ENCODE measurements at regions not wholly inside any gene's neighbourhood (a gene's known extent, or its start where the extent isn't known, plus 50 kb on each side); places are given as distances from the start of the nearest gene placed in this dataset.
A peak's percentile ranks its signal among the peaks of the same experiment; 100 is the strongest.

GRCh38 chr2:154603682-154604081 is 94.8 kb upstream of the KCNJ3 start:
- TF ChIP-seq GATA1 (IDR thresholded peaks at IDR 0.05; ENCODE audit: low read depth, low read length) = no peak
- TF ChIP-seq POLR2A (IDR thresholded peaks at IDR 0.05; ENCODE audit: low read length) = no peak
- DNase-seq = no peak

GRCh38 chr2:154608438-154608837 is 90.1 kb upstream of the KCNJ3 start:
- no peak for TF ChIP-seq GATA1 (IDR thresholded peaks at IDR 0.05; ENCODE audit: low read depth, low read length)
- TF ChIP-seq POLR2A (IDR thresholded peaks at IDR 0.05; ENCODE audit: low read length) = no peak
- no peak for DNase-seq

- TF ChIP-seq POLR2A (IDR thresholded peaks at IDR 0.05; ENCODE audit: low read length) (no peak), GATA1 (IDR thresholded peaks at IDR 0.05; ENCODE audit: low read depth, low read length) (no peak)
- DNase-seq = no peak
Observed at GRCh38 chr2:154614906-154615305, 83.6 kb upstream of the KCNJ3 start.

GRCh38 chr2:154616659-154617058 is 81.8 kb upstream of the KCNJ3 start:
- DNase-seq = no peak
- TF ChIP-seq GATA1 (IDR thresholded peaks at IDR 0.05; ENCODE audit: low read depth, low read length) = no peak
- TF ChIP-seq POLR2A (IDR thresholded peaks at IDR 0.05; ENCODE audit: low read length) = no peak

GRCh38 chr2:154620471-154620870 is 78.0 kb upstream of the KCNJ3 start:
- no peak for TF ChIP-seq POLR2A (IDR thresholded peaks at IDR 0.05; ENCODE audit: low read length)
- no peak for TF ChIP-seq GATA1 (IDR thresholded peaks at IDR 0.05; ENCODE audit: low read depth, low read length)

GRCh38 chr2:154623819-154624218 is 74.7 kb upstream of the KCNJ3 start:
- peak; percentile 12 to 33 for DNase-seq
- TF ChIP-seq POLR2A (IDR thresholded peaks at IDR 0.05; ENCODE audit: low read length) = no peak
- TF ChIP-seq GATA1 (IDR thresholded peaks at IDR 0.05; ENCODE audit: low read depth, low read length) = no peak

More at GRCh38 chr2:154620471-154620870, 78.0 kb upstream of the KCNJ3 start:
- no peak for DNase-seq

GRCh38 chr2:154637456-154637855 is 61.0 kb upstream of the KCNJ3 start:
- TF ChIP-seq GATA1 (IDR thresholded peaks at IDR 0.05; ENCODE audit: low read depth, low read length) = no peak
- TF ChIP-seq POLR2A (IDR thresholded peaks at IDR 0.05; ENCODE audit: low read length) = no peak
- no peak for DNase-seq

GRCh38 chr2:154638783-154639182 is 59.7 kb upstream of the KCNJ3 start:
- TF ChIP-seq POLR2A (IDR thresholded peaks at IDR 0.05; ENCODE audit: low read length) (no peak), GATA1 (IDR thresholded peaks at IDR 0.05; ENCODE audit: low read depth, low read length) (no peak)
- no peak for DNase-seq

- no peak for TF ChIP-seq POLR2A (IDR thresholded peaks at IDR 0.05; ENCODE audit: low read length)
- no peak for TF ChIP-seq GATA1 (IDR thresholded peaks at IDR 0.05; ENCODE audit: low read depth, low read length)
- no peak for DNase-seq
Observed at GRCh38 chr2:154640000-154640399, 58.5 kb upstream of the KCNJ3 start.
